HEK293 (cell line): ENCODE measurements at regions not wholly inside any gene's neighbourhood (a gene's known extent, or its start where the extent isn't known, plus 50 kb on each side); places are given as distances from the start of the nearest gene placed in this dataset.

Experiments used
- CTCF ChIA-PET: fragments of 350-600 bp; formaldehyde crosslinking; extraction: SDS; loops from one replicate; lab custom pipeline; 2021; ENCODE audit warnings: antibody characterized with exemption; lab: Yijun Ruan, JAX
- POLR2A ChIA-PET: fragments of 300-600 bp; formaldehyde crosslinking; extraction: SDS; loops from one replicate; lab custom pipeline; 2020; ENCODE audit warnings: antibody characterized with exemption, inconsistent platforms; lab: Yijun Ruan, JAX
- H3K27ac ChIP-seq: fragments of 200-500 bp; sonication (Bioruptor generic); 2 replicates; pipeline ENCODE4 v1.5.1; 2014; ENCODE audit warnings: low read depth, low read length, control low read depth, inconsistent platforms; ENCODE audit errors: extremely low read depth
- H3K36me3 ChIP-seq, 2 experiments: fragments of 200-500 bp in 1 of 2; sonication (Bioruptor generic) in 1 of 2; 1 replicate in 1 of 2; 2 replicates in 1 of 2; pipeline ENCODE4 v1.5.1; 2014 to 2017; ENCODE audit warnings: inconsistent platforms in 2 of 2, low read length in 2 of 2; ENCODE audit not compliant: control insufficient read depth in 2 of 2, insufficient read depth in 1 of 2
- H3K4me1 ChIP-seq: fragments of 200-500 bp; sonication (Bioruptor generic); 2 replicates; pipeline ENCODE4 v1.5.1; 2014; ENCODE audit warnings: mild to moderate bottlenecking, low read length, inconsistent platforms; ENCODE audit not compliant: control insufficient read depth, insufficient read depth
- H3K4me3 ChIP-seq: 2 replicates; pipeline ENCODE4 v1.5.1; 2011; ENCODE audit warnings: low read depth, mild to moderate bottlenecking, control low read depth, low read length, moderate library complexity
- H3K9me3 ChIP-seq: fragments of 200-500 bp; sonication (Bioruptor generic); 2 replicates; pipeline ENCODE4 v1.5.1; 2014; ENCODE audit warnings: low read depth, low read length, inconsistent platforms; ENCODE audit not compliant: control insufficient read depth, insufficient read depth
- KLF10 ChIP-seq: fragments of 450-650 bp; IDR thresholded peaks from 2 replicates; pipeline ENCODE4 v1.5.1; 2018; ENCODE audit warnings: missing biosample characterization, mild to moderate bottlenecking, missing genetic modification characterization
- KLF9 ChIP-seq: fragments of 450-650 bp; formaldehyde crosslinking; IDR thresholded peaks from 2 replicates; pipeline ENCODE4 v1.5.1; 2016; ENCODE audit warnings: missing biosample characterization, missing genetic modification characterization, low read depth
- MYNN ChIP-seq: fragments of 450-650 bp; formaldehyde crosslinking; IDR thresholded peaks from 2 replicates; pipeline ENCODE4 v1.5.1; 2016; ENCODE audit warnings: missing biosample characterization, missing genetic modification characterization, borderline replicate concordance
- OVOL3 ChIP-seq: fragments of 450-650 bp; formaldehyde crosslinking; IDR thresholded peaks from 2 replicates; pipeline ENCODE4 v1.5.1; 2016; ENCODE audit warnings: missing biosample characterization, missing genetic modification characterization
- PRDM1 ChIP-seq: fragments of 450-650 bp; formaldehyde crosslinking; IDR thresholded peaks from 2 replicates; pipeline ENCODE4; 2016; ENCODE audit warnings: missing biosample characterization, missing genetic modification characterization
- SP3 ChIP-seq: fragments of 450-650 bp; formaldehyde crosslinking; IDR thresholded peaks from 2 replicates; pipeline ENCODE4 v1.5.1; 2016; ENCODE audit warnings: missing biosample characterization, missing genetic modification characterization
- TCF7L2 ChIP-seq: IDR thresholded peaks from 2 replicates; pipeline ENCODE4 v1.6.1; 2011; ENCODE audit warnings: low read depth, mild to moderate bottlenecking, inconsistent platforms, low read length, moderate library complexity, borderline replicate concordance
- ZBTB21 ChIP-seq: fragments of 450-650 bp; formaldehyde crosslinking; IDR thresholded peaks from 2 replicates; pipeline ENCODE4 v1.5.1; 2017; ENCODE audit warnings: missing biosample characterization, missing genetic modification characterization
- ZNF112 ChIP-seq: fragments of 450-650 bp; formaldehyde crosslinking; IDR thresholded peaks from 2 replicates; pipeline ENCODE4 v1.5.0; 2017; ENCODE audit warnings: missing biosample characterization, missing genetic modification characterization
- ZNF138 ChIP-seq: fragments of 450-650 bp; formaldehyde crosslinking; IDR thresholded peaks from 2 replicates; pipeline ENCODE4 v1.5.1; 2016; ENCODE audit warnings: missing biosample characterization, missing genetic modification characterization, borderline replicate concordance
- ZNF223 ChIP-seq: fragments of 450-650 bp; formaldehyde crosslinking; IDR thresholded peaks from 2 replicates; pipeline ENCODE4 v1.5.1; 2016; ENCODE audit warnings: missing biosample characterization, missing genetic modification characterization
- ZNF596 ChIP-seq: fragments of 450-650 bp; IDR thresholded peaks from 2 replicates; pipeline ENCODE4 v1.5.0; 2018; ENCODE audit warnings: missing biosample characterization, mild to moderate bottlenecking, missing genetic modification characterization, moderate library complexity
- ZNF624 ChIP-seq: fragments of 450-650 bp; formaldehyde crosslinking; IDR thresholded peaks from 2 replicates; pipeline ENCODE4 v1.5.1; 2017; ENCODE audit warnings: missing biosample characterization, missing genetic modification characterization
- ZNF629 ChIP-seq: fragments of 450-650 bp; formaldehyde crosslinking; IDR thresholded peaks from 2 replicates; pipeline ENCODE4 v1.5.1; 2017; ENCODE audit warnings: missing biosample characterization, missing genetic modification characterization
- TF ChIP-seq, protein P1 (sequence below): fragments of 450-650 bp; formaldehyde crosslinking; IDR thresholded peaks from 2 replicates; pipeline ENCODE4 v1.5.1; 2016; ENCODE audit warnings: missing biosample characterization, missing genetic modification characterization
- TF ChIP-seq, protein P2 (sequence below): fragments of 450-650 bp; formaldehyde crosslinking; IDR thresholded peaks from 2 replicates; pipeline ENCODE4 v1.5.1; 2016; ENCODE audit warnings: missing biosample characterization, missing genetic modification characterization, low read depth
- TF ChIP-seq, protein P3 (sequence below): fragments of 450-650 bp; formaldehyde crosslinking; IDR thresholded peaks from 2 replicates; pipeline ENCODE4 v1.5.1; 2017; ENCODE audit warnings: missing biosample characterization, missing genetic modification characterization
- TF ChIP-seq, protein P4 (sequence below): fragments of 450-650 bp; formaldehyde crosslinking; IDR thresholded peaks from 2 replicates; pipeline ENCODE4 v1.5.1; 2017; ENCODE audit warnings: missing biosample characterization, missing genetic modification characterization
- TF ChIP-seq, protein P5 (sequence below): fragments of 450-650 bp; formaldehyde crosslinking; IDR thresholded peaks from 2 replicates; pipeline ENCODE4 v1.5.1; 2016; ENCODE audit warnings: missing biosample characterization, missing genetic modification characterization

DNA sequence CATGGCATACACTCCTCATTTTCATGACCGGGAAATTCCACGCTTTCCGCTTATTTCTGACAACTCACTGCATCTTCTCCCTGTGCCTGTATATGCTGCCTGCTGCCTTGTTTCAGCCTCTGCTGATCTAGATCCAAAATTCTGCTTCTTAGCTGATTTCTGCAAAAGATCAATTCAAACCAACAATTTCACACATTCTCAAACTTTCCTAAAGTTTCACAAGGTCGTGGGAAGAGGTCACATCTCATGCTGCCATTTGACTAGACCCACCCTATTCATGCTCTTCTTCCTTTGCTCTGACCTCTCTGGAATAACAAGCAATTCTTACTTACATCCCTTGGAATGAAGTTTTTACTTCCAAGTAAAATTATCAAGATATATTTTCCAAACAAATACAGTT, 84.5 kb downstream of the TMEM167A start (continued):
- TF ChIP-seq, protein P1, sequence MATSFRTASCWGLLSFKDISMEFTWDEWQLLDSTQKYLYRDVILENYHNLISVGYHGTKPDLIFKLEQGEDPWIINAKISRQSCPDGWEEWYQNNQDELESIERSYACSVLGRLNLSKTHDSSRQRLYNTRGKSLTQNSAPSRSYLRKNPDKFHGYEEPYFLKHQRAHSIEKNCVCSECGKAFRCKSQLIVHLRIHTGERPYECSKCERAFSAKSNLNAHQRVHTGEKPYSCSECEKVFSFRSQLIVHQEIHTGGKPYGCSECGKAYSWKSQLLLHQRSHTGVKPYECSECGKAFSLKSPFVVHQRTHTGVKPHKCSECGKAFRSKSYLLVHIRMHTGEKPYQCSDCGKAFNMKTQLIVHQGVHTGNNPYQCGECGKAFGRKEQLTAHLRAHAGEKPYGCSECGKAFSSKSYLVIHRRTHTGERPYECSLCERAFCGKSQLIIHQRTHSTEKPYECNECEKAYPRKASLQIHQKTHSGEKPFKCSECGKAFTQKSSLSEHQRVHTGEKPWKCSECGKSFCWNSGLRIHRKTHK (tag by site-specific recombination), result no peak
- TF ChIP-seq SP3 (no peak), PRDM1 (tag by site-specific recombination) (no peak), ZNF624 (tag by site-specific recombination) (no peak), TCF7L2 (no peak), ZNF112 (no peak), KLF10 (no peak)
- TF ChIP-seq, protein P2, sequence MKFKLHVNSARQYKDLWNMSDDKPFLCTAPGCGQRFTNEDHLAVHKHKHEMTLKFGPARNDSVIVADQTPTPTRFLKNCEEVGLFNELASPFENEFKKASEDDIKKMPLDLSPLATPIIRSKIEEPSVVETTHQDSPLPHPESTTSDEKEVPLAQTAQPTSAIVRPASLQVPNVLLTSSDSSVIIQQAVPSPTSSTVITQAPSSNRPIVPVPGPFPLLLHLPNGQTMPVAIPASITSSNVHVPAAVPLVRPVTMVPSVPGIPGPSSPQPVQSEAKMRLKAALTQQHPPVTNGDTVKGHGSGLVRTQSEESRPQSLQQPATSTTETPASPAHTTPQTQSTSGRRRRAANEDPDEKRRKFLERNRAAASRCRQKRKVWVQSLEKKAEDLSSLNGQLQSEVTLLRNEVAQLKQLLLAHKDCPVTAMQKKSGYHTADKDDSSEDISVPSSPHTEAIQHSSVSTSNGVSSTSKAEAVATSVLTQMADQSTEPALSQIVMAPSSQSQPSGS (tag by site-specific recombination), result no peak
- TF ChIP-seq, protein P3, sequence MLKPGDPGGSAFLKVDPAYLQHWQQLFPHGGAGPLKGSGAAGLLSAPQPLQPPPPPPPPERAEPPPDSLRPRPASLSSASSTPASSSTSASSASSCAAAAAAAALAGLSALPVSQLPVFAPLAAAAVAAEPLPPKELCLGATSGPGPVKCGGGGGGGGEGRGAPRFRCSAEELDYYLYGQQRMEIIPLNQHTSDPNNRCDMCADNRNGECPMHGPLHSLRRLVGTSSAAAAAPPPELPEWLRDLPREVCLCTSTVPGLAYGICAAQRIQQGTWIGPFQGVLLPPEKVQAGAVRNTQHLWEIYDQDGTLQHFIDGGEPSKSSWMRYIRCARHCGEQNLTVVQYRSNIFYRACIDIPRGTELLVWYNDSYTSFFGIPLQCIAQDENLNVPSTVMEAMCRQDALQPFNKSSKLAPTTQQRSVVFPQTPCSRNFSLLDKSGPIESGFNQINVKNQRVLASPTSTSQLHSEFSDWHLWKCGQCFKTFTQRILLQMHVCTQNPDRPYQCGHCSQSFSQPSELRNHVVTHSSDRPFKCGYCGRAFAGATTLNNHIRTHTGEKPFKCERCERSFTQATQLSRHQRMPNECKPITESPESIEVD (tag by site-specific recombination), result no peak

DNA sequence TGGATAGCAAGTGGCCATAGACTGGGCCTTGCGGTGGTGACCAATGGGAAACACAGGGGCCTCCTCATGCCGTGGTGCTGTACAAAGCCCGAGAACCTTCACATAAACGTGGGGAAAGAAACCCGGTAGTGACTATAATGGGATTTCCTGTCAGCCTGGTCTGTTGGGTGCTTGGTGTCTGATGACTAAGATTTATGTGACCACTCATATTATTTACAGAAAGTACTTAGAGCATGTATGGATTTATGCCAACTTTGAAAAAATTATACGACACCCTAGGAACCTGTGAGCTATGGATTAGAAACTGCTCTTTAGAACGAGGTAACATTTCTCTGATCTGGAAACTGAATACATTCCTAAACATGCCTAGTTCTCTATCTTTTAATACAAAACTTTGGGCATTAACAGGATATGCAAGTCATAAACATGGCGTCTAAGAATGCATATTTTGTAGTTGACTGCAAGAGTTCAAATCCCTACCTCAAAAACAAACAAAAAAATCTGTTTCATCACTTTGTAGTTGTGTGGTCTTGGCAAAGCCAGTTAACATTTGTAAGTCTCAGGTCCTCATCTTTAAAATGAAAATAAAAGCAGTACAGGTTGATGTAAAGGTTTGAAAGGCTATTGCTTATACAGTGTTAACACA, 85.4 kb downstream of the TMEM167A start:
- no peak overlapping the region for H3K27ac ChIP-seq
- ChIA-PET POLR2A (no interaction called here), CTCF (no interaction called here)
- no peak for TF ChIP-seq ZNF138 (tag by site-specific recombination)
- TF ChIP-seq, protein P4, sequence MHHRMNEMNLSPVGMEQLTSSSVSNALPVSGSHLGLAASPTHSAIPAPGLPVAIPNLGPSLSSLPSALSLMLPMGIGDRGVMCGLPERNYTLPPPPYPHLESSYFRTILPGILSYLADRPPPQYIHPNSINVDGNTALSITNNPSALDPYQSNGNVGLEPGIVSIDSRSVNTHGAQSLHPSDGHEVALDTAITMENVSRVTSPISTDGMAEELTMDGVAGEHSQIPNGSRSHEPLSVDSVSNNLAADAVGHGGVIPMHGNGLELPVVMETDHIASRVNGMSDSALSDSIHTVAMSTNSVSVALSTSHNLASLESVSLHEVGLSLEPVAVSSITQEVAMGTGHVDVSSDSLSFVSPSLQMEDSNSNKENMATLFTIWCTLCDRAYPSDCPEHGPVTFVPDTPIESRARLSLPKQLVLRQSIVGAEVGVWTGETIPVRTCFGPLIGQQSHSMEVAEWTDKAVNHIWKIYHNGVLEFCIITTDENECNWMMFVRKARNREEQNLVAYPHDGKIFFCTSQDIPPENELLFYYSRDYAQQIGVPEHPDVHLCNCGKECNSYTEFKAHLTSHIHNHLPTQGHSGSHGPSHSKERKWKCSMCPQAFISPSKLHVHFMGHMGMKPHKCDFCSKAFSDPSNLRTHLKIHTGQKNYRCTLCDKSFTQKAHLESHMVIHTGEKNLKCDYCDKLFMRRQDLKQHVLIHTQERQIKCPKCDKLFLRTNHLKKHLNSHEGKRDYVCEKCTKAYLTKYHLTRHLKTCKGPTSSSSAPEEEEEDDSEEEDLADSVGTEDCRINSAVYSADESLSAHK (tag by site-specific recombination), result peak; percentile 62; the same call in 1 of the 2 replicates
- no peaks in the 10 kb centered on the region for H3K36me3 ChIP-seq
- no peak overlapping the region for H3K4me3 ChIP-seq
- no peaks in the 10 kb centered on the region for H3K9me3 ChIP-seq
- no peaks in the 10 kb centered on the region for H3K4me1 ChIP-seq

DNA sequence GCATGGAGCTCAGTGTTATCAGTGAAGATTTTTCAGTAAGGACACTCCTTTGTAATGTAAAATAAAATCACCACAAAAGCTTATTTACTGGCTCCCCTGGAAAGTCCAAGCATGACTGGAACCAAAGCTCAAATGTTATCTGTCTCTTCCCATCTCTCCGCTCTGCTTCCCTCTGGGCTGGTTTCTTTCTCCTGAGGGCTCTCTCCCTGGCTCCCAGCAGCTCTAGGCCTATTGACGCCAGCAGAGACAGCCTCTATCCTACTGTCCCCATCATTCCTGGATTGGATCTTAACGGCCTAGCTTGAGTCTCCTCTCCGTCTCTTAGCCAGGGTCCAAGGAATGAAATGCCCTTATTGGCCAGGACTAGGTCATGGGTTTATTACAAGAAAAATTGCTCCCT, 86.1 kb downstream of the TMEM167A start:
- ChIA-PET POLR2A (no interaction called here), CTCF (no interaction called here)
- H3K27ac ChIP-seq, result no peak overlapping the region
- TF ChIP-seq ZNF629 (tag by site-specific recombination) (no peak), ZNF596 (tag by site-specific recombination) (no peak), MYNN (tag by site-specific recombination) (no peak), KLF9 (tag by site-specific recombination) (no peak), OVOL3 (tag by site-specific recombination) (no peak), ZNF223 (tag by site-specific recombination) (no peak), ZBTB21 (no peak), TCF7L2 (no peak)
- TF ChIP-seq, protein P1 (tag by site-specific recombination), result no peak
- TF ChIP-seq, protein P5, sequence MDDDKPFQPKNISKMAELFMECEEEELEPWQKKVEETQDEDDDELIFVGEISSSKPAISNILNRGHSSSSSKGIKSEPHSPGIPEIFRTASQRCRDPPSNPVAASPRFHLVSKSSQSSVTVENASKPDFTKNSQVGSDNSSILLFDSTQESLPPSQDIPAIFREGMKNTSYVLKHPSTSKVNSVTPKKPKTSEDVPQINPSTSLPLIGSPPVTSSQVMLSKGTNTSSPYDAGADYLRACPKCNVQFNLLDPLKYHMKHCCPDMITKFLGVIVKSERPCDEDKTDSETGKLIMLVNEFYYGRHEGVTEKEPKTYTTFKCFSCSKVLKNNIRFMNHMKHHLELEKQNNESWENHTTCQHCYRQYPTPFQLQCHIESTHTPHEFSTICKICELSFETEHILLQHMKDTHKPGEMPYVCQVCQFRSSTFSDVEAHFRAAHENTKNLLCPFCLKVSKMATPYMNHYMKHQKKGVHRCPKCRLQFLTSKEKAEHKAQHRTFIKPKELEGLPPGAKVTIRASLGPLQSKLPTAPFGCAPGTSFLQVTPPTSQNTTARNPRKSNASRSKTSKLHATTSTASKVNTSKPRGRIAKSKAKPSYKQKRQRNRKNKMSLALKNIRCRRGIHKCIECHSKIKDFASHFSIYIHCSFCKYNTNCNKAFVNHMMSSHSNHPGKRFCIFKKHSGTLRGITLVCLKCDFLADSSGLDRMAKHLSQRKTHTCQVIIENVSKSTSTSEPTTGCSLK, result no peak

More for the DNA sequence above, 86.1 kb downstream of the TMEM167A start:
- Histone ChIP-seq H3K36me3 (no peaks in the 10 kb centered on the region), H3K9me3 (no peaks in the 10 kb centered on the region), H3K4me3 (no peak overlapping the region), H3K4me1 (no peaks in the 10 kb centered on the region)
